Astrocyte of the spinal cord (primary cell): ENCODE measurements at regions not wholly inside any gene's neighbourhood (a gene's known extent, or its start where the extent isn't known, plus 50 kb on each side); places are given as distances from the start of the nearest gene placed in this dataset.

Experiments
- DNase-seq: peaks from one replicate; pipeline ENCODE4 v3.0.0; 2011; ENCODE audit warnings: low read depth, low spot score
- H3K4me3 ChIP-seq: 2 replicates; pipeline ENCODE4 v1.5.1; 2011; ENCODE audit warnings: low read depth, mild to moderate bottlenecking, low read length, moderate library complexity
- in situ Hi-C: cut with HindIII; loops from 2 replicates; pipeline ENCODE4 v1.10.0; 2017; ENCODE audit warnings: low sequenced_read_pairs
- TF ChIP-seq, protein P1 (sequence below): IDR thresholded peaks from 2 replicates; pipeline ENCODE4 v1.5.1; 2012; ENCODE audit warnings: low read depth, mild to moderate bottlenecking, low read length, inconsistent platforms

GRCh38 chr20:51284176-51284575 lies 258.3 kb downstream of the NFATC2 start:
- in situ Hi-C loops: no loop called here
- H3K4me3 ChIP-seq: no peak overlapping the region
- TF ChIP-seq, protein P1, sequence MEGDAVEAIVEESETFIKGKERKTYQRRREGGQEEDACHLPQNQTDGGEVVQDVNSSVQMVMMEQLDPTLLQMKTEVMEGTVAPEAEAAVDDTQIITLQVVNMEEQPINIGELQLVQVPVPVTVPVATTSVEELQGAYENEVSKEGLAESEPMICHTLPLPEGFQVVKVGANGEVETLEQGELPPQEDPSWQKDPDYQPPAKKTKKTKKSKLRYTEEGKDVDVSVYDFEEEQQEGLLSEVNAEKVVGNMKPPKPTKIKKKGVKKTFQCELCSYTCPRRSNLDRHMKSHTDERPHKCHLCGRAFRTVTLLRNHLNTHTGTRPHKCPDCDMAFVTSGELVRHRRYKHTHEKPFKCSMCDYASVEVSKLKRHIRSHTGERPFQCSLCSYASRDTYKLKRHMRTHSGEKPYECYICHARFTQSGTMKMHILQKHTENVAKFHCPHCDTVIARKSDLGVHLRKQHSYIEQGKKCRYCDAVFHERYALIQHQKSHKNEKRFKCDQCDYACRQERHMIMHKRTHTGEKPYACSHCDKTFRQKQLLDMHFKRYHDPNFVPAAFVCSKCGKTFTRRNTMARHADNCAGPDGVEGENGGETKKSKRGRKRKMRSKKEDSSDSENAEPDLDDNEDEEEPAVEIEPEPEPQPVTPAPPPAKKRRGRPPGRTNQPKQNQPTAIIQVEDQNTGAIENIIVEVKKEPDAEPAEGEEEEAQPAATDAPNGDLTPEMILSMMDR: no peak
- DNase-seq: no peak

DNA sequence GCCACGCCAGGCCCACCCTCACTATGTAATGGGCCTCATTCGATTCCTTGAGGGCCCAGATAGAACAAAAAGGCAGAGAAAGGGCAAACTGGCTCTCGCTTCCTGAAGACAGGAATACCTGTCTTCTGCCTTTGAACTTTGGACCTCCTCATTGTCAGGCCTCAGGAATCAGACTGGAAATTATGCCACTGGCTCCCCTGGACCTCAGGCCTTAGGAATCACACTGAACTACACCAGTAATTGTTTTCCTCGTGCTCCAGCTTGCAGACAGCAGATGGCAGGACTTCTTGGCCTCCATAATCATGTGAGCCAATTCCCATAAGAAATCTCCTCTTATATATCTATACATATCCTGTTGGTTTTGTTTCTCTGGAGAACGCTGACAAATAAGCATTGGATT lies 258.6 kb upstream of the KCNG1 start:
- TF ChIP-seq, protein P1: no peak
- no peak for DNase-seq
- no peak overlapping the region for H3K4me3 ChIP-seq
- in situ Hi-C loops: no loop called here

GRCh38 chr20:51280047-51280446 lies 257.1 kb upstream of the KCNG1 start:
- in situ Hi-C loops: no loop called here
- DNase-seq: no peak
- H3K4me3 ChIP-seq: no peak overlapping the region
- TF ChIP-seq, protein P1: no peak

DNA sequence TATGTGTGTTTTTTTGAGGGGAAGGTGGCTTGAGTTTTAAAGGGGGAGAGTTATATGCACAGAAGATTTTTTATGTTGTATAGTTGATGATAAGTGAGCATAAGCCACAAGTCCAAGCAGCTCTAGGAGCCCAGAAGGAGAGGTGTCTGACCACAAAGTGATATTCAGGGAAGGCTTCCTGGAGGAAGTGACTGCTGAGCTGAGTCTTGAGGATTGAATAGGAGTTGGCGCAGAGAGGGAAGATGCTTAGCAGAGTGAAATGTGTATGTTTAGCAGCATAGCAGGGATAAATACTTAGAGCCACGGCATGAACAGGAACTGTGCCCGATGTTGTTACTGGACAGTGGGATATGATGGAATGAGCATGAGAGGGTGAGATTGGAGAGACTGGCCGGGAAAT lies 255.1 kb upstream of the KCNG1 start:
- no peak overlapping the region for H3K4me3 ChIP-seq
- TF ChIP-seq, protein P1: no peak
- in situ Hi-C loops: no loop called here
- no peak for DNase-seq

GRCh38 chr20:51276296-51276695 lies 253.4 kb upstream of the KCNG1 start:
- no peak for DNase-seq
- no peak overlapping the region for H3K4me3 ChIP-seq
- in situ Hi-C loops: no loop called here
- TF ChIP-seq, protein P1: no peak

DNA sequence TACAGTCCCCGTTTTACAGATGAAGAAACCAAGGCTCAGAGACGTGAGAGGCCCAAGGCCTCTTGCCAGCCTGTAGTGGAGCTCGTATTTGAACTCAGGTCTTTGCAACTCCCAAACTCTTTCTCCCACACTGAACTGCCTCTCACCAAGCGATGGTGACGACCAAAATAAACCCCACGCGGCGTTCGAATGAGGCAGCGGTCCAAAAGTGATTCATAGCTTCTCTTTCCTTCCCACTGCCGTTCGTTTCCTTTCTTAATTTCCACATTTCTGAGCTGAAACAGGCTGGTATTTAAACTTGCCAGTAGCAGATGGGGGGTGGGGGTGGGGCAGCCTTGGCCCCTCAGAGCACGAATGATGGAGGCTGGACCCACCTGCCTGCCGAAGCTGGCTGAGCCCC lies 252.9 kb upstream of the KCNG1 start:
- no peak overlapping the region for H3K4me3 ChIP-seq
- TF ChIP-seq, protein P1: no peak
- peak; percentile 33 for DNase-seq
- in situ Hi-C loops: no loop called here

- in situ Hi-C loops: no loop called here
- DNase-seq: no peak
- no peak overlapping the region for H3K4me3 ChIP-seq
- TF ChIP-seq, protein P1: no peak
Measured at GRCh38 chr20:51275181-51275580, 252.3 kb upstream of the KCNG1 start.
